Renal cortex interstitium (tissue), 11 donors: ENCODE measurements at regions not wholly inside any gene's neighbourhood (a gene's known extent, or its start where the extent isn't known, plus 50 kb on each side); places are given as distances from the start of the nearest gene placed in this dataset.

Experiments used
- DNase-seq, 11 donors: peaks; one replicate each; pipeline ENCODE4 v3.0.0-alpha.2; 2013; ENCODE audit warnings: low read depth in 9 of 11, low spot score in 4 of 11; ENCODE audit errors: extremely low read depth in 1 of 11

DNA sequence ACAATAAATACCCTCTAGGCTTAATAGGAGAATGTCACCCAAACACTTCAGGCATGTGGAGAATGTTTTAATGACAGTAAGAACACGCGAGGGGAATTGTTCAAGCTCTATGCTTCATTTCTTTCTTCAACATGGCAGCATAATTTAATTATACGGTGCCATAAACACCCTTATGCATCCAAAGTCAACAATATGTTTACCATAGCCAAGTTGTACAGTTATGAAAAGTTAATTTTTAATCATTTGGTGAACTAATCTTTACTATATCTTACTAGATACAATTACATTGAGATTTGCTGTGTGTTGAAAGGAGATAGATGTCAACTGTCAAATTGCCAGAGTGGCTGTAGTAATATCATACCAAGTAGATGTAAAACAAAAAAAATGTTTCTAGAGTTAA, 185.9 kb upstream of the NBEA start:
- no peak for DNase-seq

DNA sequence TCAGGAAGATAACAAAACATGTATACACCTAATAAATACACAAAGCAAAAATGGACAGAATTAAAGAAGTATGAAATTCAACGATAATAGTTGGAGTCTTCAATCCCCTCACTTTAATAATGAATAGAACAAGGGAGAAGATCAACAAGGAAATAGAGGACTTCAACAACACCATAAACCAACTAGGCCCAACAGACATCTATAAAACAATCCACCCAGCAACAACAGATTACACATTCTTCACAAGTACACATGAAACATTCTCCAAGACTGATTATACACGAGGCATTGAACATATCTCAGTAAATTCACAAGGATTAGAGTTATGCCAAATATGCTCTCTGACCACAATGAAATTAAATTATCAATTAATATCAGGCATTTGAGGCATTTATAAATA, 185.5 kb upstream of the NBEA start:
- DNase-seq, result no peak

DNA sequence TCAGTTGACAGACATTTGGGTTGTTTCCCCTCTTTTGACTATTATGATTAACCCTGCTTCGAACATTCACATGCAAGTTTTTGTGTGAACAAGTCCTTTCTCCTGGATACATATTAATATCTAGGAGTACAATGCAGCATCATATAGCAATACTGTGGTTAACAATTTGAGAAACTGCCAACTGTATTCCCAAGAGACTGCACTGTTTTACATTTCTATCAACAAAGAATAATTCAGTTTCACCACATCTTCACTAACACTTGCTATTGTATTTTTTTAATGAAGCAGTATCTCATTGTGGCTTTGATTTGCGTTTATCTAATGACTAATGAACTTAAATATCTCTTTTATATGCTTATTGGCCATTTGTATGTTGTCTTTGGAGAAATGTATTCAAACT, 184.6 kb upstream of the NBEA start:
- DNase-seq, result no peak

DNA sequence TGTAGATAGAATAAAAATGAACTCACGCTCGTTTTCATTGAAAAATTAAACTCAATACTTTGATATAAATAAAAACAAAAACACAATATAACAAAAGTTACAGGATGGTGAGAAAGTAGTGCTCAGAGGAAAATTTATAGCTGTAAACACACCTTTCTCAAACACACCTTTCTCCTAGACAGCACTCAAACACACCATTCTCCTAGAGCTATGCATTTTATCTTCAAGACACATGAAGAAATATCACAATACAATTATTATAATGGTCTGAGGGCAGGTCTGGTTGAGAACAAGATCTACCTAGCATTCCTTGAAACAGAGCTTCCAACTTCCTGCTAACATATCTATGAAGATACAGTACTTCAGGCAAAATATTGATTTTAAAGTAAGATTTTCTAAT, 183.4 kb upstream of the NBEA start:
- DNase-seq, result no peak

GRCh38 chr13:34762312-34762711, 179.8 kb upstream of the NBEA start:
- DNase-seq, result no peak

DNA sequence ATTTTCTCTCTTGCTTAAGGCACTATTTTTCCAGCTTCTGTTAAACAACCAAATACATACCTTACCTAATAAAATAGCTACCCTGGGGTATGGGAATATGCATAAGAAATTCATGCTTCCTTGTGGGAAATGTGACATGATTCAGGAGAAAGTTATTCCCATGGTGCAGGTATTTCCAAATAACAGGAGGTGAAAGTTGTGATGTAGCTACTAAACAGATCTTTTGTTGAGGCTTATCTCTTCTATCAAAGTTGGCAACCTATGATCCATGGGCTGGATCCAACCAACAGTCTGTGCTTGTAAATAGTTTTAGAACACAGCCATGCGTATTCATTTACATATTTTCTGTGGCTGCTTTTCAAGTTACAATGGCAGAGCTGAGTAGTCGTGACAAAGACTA, 177.8 kb upstream of the NBEA start:
- DNase-seq, result no peak

GRCh38 chr13:34765446-34766180, 176.5 kb upstream of the NBEA start:
- no peak for DNase-seq

DNA sequence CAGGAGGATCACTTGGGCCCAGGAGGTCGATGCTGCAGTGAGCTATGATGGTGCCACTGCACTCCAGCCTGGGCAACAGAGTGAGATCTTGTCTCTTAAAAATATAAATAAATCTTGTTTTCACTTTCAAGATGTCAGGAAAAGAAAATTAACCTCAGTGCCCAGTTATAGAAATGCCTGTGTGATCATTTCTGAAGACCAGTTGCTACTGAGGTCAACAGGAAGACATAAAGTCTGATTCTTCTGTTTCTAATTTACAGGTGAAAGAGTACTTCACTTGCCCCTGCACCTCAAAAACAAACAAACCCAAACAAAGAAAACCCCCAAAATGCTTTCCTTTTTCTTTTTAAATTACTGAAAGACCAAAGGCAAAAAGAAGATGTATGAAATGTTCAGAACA, 174.3 kb upstream of the NBEA start:
- no peak for DNase-seq

GRCh38 chr13:34772206-34772605, 169.9 kb upstream of the NBEA start:
- DNase-seq, result no peak

DNA sequence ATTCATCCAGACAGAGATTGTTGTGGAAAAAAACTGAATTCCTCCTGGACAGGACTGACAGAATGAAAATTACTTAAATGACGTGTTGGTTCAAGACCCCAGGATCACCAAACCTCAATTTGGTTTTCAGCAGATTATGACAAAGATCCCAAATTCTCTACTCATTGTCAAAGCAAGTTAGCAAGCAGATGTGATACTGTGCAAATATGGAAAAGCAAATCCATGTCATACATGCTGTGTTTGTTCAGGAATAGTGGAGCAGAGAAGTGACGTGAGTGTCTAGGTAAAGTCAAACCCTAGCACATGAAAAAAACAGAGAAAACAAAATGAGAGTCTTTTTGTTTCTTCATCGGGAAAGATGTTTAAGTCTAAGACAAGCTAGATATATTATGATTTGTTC, 169.2 kb upstream of the NBEA start:
- DNase-seq, result no peak

DNA sequence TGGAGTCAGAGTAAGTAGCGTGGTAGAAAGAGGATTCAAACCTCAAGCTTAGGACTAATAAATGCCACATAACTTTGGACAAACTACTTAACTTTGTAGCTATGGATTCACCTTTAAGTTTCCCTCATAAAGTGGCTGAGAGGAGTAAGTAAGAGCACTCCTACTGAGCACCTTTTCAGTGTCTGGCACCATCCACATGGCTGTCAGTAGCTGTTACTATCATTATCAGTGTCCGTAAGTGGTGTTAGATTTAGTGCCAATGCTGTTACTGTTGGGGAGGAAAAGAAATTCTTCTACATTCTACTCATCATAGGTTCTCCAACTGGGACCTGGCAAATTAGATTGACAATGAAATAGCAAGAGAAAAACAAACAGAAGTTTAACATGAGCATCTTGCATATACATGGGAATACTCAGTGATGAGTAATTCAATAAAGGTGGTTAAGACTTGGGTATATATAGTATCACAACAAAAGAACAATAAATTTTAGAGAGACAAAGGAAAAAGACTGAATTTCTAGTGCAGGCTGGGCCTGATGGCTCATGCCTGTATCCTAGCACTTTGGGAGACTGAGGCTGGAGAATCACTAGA, 165.6 kb upstream of the NBEA start:
- no peak for DNase-seq

DNA sequence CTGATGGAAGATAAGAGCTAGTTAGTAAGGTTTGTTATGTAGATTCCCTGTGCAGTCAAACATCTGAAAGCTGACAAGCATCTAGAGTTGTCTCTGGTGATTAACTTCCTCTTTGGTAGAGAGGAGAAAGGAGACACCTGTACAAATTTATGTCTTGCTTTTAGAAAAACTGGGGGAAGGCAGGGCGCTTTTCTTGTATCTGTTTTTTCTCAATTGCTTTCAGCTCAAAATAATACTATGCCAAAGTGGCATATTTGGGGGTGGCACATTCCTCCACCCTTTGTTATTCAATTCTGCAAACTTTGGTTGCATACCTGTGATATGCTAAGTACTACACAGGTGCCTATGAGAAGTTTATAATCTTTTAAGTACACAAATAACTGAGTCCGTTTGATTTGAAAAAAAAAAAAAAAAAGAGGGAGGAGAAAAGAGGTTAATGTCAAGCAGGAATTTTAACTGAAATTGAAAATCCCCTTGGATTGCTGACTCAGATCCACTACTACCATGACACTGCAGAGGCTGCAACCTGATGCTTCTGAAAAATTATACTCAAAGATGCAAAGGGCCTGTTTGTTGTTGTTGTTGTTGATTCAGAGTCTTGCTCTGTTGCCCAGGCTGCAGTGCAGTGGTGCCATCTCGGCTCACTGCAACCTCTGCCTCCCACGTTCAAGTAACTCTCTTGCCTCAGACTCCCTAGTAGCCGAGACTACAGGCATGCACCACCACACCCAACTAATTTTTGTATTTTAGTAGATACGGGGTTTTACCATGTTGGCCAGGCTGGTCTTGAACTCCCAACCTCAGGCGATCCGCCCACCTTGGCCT, 164.8 kb upstream of the NBEA start:
- DNase-seq, result no peak

- DNase-seq, result no peak
These were observed 164.2 kb upstream of the NBEA start for GRCh38 chr13:34777914-34778303.

- no peak for DNase-seq
These were observed 162.9 kb upstream of the NBEA start for GRCh38 chr13:34779171-34779570.

- no peak for DNase-seq
These were observed 148.8 kb upstream of the NBEA start for GRCh38 chr13:34793301-34793700.

DNA sequence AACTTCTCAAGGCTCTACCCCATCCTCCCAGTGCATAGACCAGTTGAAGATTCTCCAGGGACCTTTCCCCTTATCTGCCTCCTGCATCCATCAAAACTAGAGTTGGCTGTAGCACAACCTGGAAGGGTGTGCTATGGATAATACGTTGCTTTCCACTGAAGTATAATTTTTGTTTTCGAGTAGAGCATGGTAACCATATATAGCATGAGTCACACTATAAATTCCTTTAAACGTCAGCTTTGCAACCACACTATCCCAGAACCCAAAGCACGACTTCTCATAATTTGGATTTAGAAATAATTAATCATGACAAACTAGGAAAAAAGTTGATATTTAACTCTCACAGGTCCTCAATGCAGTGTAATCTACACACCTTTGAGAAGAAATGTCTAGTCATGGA, 138.3 kb upstream of the NBEA start:
- no peak for DNase-seq

- no peak for DNase-seq
These were observed 136.7 kb upstream of the NBEA start for GRCh38 chr13:34805347-34805746.

DNA sequence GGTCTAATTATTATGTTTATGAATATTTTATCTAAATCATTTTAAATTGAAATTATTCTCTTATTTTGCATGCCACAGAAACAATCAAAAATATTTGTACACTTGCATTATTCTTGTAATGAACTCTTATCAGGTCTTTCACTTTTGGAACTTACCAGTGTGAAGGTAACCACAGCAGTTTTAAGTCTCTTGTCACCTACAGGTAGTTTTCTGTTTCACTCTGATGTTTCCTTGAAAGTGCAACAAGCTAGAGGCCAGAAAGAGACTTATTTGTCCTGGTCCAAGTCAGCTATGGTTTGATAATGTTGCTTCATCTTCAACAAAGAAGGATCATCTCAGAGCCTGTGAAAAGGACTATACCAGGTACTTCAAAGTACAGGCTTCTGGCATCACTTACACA, 133.4 kb upstream of the NBEA start:
- DNase-seq, result no peak

DNA sequence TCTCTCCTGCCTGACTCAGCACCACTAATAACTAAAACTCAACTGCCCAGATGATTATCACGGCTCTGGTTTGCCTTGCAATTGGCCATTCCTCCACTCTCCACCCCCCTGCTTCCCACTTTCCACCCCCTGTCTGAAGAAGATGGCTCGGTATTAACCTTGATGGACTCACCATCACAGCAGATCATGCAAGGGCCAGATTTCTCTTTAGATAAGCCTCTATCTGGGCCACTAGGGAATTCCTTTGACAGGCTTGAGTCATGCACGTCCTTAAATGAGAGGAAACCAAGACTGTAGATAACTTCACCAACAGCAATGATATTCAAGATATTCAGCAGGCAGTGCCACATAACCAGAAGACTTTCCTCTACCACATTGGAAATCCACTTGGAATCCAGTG, 131.1 kb upstream of the NBEA start:
- no peak for DNase-seq

GRCh38 chr13:34815526-34815925, 126.5 kb upstream of the NBEA start:
- DNase-seq, result no peak
